ENCODE measurements at regions not wholly inside any gene's neighbourhood (a gene's known extent, or its start where the extent isn't known, plus 50 kb on each side); places are given as distances from the start of the nearest gene placed in this dataset.
"Not testable (repeated sequence)": the region's sequence is repeated elsewhere in the genome, so short reads cannot be mapped to it uniquely, and the experiment has no call there.

DNA sequence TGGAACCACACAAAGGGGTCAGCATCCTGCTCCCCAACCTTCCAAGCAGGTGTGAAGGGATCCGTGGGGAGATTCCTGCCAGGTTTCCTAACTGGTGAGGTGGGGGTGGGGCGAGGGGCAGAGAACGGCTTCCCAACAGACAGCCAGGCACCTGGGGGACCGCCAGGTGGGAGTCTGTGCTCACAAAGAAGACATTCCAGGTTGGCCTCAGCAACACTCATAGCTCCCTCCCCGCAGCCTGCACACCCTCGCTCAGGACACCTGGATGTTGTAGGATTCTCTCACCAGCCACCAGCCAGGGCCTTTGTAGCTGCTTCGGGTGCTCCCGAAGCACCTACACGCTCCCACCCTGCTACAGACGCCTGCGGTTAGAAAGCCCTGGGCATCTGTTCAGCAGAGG is 184.8 kb upstream of the FAM240B start:
- H3K27ac Mint-ChIP-seq (ENCODE audit: low read depth, unreplicated experiment); POLR2A ChIA-PET; intact Hi-C loops (cut with micrococcal nuclease); H3K27me3 Mint-ChIP-seq (ENCODE audit: insufficient read depth, unreplicated experiment); H3K4me3 Mint-ChIP-seq (ENCODE audit: unreplicated experiment); H3K4me1 Mint-ChIP-seq (ENCODE audit: insufficient read depth, unreplicated experiment); H3K36me3 Mint-ChIP-seq (ENCODE audit: insufficient read depth, unreplicated experiment); CTCF ChIA-PET; DNase-seq (ENCODE audit: unreplicated experiment); H3K9me3 Mint-ChIP-seq (ENCODE audit: unreplicated experiment); BruUV-seq (replicated peaks): not testable (repeated sequence)

DNA sequence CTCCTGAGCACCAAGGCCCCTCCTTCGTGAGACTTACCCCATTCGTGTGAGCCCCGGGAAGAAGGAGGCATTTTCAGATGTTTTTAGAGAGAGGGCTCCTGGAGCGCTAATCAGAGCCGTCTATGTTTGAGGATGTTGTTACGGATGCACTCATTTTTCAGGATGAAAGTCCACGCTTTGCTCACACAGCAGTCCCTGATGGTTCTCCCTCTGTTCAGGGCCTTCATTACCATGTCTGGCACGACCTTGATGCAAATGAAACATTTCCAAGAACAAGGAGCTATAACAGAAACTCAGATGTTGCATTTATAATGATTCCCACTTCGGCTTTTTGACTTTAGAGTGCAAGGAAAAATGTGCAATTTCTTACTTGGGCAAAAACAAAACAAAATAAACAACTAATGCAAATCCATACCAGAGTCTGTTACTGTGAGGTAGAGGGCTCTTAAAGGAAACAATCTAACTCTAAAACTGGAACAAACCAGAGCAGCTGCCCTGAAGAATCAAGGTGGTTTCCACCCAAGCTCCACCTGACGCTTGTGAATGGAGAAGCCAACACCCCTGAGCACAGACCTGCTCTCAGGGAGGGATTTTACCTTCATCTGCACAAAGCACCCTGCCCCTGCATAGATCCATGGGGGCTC is 181.7 kb upstream of the FAM240B start:
- H3K4me3 Mint-ChIP-seq (ENCODE audit: unreplicated experiment); intact Hi-C loops (cut with micrococcal nuclease); H3K27me3 Mint-ChIP-seq (ENCODE audit: insufficient read depth, unreplicated experiment); CTCF ChIA-PET; DNase-seq (ENCODE audit: unreplicated experiment); POLR2A ChIA-PET; H3K36me3 Mint-ChIP-seq (ENCODE audit: insufficient read depth, unreplicated experiment); H3K9me3 Mint-ChIP-seq (ENCODE audit: unreplicated experiment); H3K4me1 Mint-ChIP-seq (ENCODE audit: insufficient read depth, unreplicated experiment); BruUV-seq (replicated peaks); H3K27ac Mint-ChIP-seq (ENCODE audit: low read depth, unreplicated experiment): not testable (repeated sequence)

DNA sequence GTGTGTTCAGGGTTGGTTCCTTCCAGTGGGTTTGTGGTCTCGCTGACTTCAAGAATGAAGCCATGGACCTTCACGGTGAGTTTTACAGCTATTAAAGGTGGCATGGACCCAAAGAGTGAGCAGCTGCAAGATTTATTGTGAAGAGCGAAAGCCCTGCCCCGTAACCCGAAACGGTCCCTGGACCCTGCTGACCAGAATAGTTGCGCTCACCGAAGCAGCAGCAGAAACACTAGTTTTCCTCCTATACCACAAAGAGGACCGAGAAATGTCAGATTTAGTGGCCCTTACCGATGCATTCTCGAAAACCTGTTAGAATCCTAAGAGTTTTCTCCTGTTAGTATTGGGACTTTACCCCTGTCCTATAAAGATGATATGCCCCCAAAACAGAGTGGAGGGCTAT is 176.5 kb upstream of the FAM240B start:
- DNase-seq (ENCODE audit: unreplicated experiment); H3K27ac Mint-ChIP-seq (ENCODE audit: low read depth, unreplicated experiment); POLR2A ChIA-PET; CTCF ChIA-PET; H3K9me3 Mint-ChIP-seq (ENCODE audit: unreplicated experiment); BruUV-seq (replicated peaks); intact Hi-C loops (cut with micrococcal nuclease); H3K4me1 Mint-ChIP-seq (ENCODE audit: insufficient read depth, unreplicated experiment); H3K4me3 Mint-ChIP-seq (ENCODE audit: unreplicated experiment); H3K36me3 Mint-ChIP-seq (ENCODE audit: insufficient read depth, unreplicated experiment); H3K27me3 Mint-ChIP-seq (ENCODE audit: insufficient read depth, unreplicated experiment): not testable (repeated sequence)

DNA sequence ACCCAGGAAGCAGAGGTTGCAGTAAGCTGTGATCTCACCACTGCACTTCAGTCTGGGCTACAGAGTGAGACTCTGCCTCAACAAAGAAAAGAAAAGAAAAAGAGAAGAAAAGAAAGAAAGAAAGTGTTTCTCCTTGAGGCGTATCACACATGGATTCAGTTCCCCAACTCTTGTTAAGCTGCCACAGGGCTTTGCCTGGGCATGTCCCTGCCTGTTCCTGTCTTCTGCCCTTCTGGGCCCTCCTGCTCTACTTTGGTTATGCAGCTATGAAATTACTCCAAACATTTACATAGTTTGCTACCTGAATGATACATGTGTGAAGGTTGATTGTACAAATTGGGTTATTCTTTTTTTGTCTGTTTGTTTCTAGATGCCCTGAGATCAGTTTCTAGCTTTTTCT is 175.3 kb upstream of the FAM240B start:
- not testable (repeated sequence) for H3K4me1 Mint-ChIP-seq (ENCODE audit: insufficient read depth, unreplicated experiment)

DNA sequence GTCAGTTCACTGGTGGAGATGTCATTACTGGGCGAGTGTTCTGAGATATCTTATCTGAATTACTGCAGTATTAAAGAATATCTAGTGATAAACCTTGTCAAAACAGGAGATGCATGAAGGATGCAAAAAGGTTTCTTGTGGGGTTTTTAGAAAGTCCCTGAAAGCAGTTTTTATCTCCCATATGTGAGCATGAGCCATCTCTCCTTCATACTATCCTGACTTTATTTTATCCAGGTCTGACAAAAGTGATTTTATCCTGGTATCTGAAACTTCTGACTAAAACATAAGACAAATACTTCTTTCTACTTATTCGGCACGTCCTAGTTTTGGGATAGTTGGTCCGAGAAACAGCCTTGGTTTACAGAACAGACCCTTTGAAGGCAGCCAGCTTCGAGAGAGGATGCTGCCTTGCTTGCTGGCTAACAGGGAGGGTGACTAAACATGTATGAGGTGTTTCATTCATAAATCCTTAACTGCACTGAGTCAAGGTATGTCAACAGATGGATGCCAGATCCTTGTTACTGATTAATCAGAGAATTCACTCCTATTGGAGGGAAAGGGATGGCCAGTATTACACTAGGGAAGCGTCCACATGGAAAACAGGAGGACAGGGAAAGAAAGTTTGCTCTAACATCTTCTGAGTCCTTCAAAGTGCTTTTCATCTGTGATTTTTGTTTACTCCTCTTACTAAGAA is 172.8 kb upstream of the FAM240B start:
- H3K27ac Mint-ChIP-seq (ENCODE audit: low read depth, unreplicated experiment); H3K4me1 Mint-ChIP-seq (ENCODE audit: insufficient read depth, unreplicated experiment); DNase-seq (ENCODE audit: unreplicated experiment); H3K36me3 Mint-ChIP-seq (ENCODE audit: insufficient read depth, unreplicated experiment); BruUV-seq (replicated peaks); H3K9me3 Mint-ChIP-seq (ENCODE audit: unreplicated experiment); intact Hi-C loops (cut with micrococcal nuclease); H3K27me3 Mint-ChIP-seq (ENCODE audit: insufficient read depth, unreplicated experiment); POLR2A ChIA-PET; H3K4me3 Mint-ChIP-seq (ENCODE audit: unreplicated experiment); CTCF ChIA-PET: not testable (repeated sequence)

More for the DNA sequence above, 175.3 kb upstream of the FAM240B start:
- H3K9me3 Mint-ChIP-seq (ENCODE audit: unreplicated experiment); CTCF ChIA-PET; H3K27ac Mint-ChIP-seq (ENCODE audit: low read depth, unreplicated experiment); H3K4me3 Mint-ChIP-seq (ENCODE audit: unreplicated experiment); H3K36me3 Mint-ChIP-seq (ENCODE audit: insufficient read depth, unreplicated experiment); intact Hi-C loops (cut with micrococcal nuclease); POLR2A ChIA-PET; H3K27me3 Mint-ChIP-seq (ENCODE audit: insufficient read depth, unreplicated experiment); DNase-seq (ENCODE audit: unreplicated experiment): not testable (repeated sequence)
- TSS peak; percentile 62 for BruUV-seq (replicated peaks)

DNA sequence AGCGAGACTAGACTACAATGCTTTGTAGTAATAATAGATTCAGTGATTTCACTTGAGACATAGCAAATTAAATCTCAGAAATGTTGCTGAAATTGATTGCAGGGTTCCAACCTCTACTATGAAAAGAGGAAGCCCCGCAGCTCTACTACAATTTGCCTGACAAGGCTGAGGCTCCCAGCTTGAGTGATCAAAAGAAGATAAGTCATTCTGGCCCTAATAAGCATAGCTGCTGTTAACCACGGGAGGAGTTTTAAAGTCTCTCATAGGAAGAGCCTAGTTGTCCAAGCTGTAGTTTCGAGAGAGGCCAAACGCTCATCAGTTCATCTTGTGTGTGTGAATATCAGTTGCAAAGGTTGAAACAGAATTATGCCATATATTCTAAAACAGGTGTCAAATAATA is 166.1 kb upstream of the FAM240B start:
- CTCF ChIA-PET; H3K4me1 Mint-ChIP-seq (ENCODE audit: insufficient read depth, unreplicated experiment); BruUV-seq (replicated peaks); H3K4me3 Mint-ChIP-seq (ENCODE audit: unreplicated experiment); POLR2A ChIA-PET; intact Hi-C loops (cut with micrococcal nuclease); H3K27me3 Mint-ChIP-seq (ENCODE audit: insufficient read depth, unreplicated experiment); H3K27ac Mint-ChIP-seq (ENCODE audit: low read depth, unreplicated experiment); H3K36me3 Mint-ChIP-seq (ENCODE audit: insufficient read depth, unreplicated experiment); DNase-seq (ENCODE audit: unreplicated experiment); H3K9me3 Mint-ChIP-seq (ENCODE audit: unreplicated experiment): not testable (repeated sequence)

DNA sequence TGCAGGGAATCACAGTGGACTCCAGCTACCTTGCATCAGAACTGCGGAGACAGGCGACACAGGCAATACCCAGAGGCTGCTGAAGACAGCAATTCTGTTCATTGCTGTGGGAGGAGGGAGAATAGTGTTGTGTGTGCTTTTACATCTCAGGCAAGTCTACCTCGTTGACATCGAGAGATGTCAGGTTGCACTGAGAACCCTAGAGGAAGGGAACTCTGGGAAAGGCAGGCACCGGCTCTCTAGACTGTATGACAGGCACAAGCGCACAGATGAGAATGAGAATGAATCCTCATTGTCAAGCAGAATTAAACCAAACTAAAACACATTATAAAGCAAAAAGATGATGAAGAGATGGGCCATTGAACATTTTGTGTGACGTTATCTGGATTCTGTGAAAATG is 155.7 kb upstream of the FAM240B start:
- H3K4me3 Mint-ChIP-seq (ENCODE audit: unreplicated experiment); H3K9me3 Mint-ChIP-seq (ENCODE audit: unreplicated experiment); intact Hi-C loops (cut with micrococcal nuclease); CTCF ChIA-PET; POLR2A ChIA-PET; BruUV-seq (replicated peaks); H3K4me1 Mint-ChIP-seq (ENCODE audit: insufficient read depth, unreplicated experiment); H3K27me3 Mint-ChIP-seq (ENCODE audit: insufficient read depth, unreplicated experiment); H3K36me3 Mint-ChIP-seq (ENCODE audit: insufficient read depth, unreplicated experiment); DNase-seq (ENCODE audit: unreplicated experiment); H3K27ac Mint-ChIP-seq (ENCODE audit: low read depth, unreplicated experiment): not testable (repeated sequence)

DNA sequence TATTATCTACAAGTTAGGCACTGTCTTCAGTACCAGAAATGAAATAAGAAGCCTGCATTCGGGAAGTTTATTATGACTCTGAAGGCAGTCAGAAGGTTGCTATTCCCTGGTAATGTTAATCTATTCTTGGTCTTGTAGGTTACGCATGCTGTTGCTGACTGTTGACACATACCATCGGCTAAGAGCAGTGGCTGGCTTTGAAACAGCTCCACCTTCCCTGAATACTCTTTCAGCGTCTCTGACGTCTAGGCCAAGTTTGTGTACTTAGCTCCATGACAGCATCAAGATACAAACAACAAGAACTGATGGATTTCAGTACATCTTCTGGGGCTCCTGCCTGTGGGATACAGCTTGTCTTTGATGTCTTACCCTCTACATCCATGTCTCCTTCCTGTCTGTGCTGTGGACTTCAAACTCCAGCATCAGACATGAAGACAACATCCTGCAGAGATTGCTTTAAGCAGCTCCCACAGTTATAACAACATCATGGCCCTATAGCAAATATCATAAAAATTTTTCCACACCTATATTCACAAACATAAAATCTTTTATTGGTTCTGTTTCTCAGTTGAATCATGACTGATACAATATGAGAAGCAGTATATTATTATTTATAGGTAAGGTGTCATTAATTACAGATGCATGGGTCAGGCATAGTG is 151.5 kb upstream of the FAM240B start:
- H3K27me3 Mint-ChIP-seq (ENCODE audit: insufficient read depth, unreplicated experiment); H3K9me3 Mint-ChIP-seq (ENCODE audit: unreplicated experiment); BruUV-seq (replicated peaks); DNase-seq (ENCODE audit: unreplicated experiment); H3K27ac Mint-ChIP-seq (ENCODE audit: low read depth, unreplicated experiment); CTCF ChIA-PET; H3K36me3 Mint-ChIP-seq (ENCODE audit: insufficient read depth, unreplicated experiment); H3K4me3 Mint-ChIP-seq (ENCODE audit: unreplicated experiment); intact Hi-C loops (cut with micrococcal nuclease); H3K4me1 Mint-ChIP-seq (ENCODE audit: insufficient read depth, unreplicated experiment); POLR2A ChIA-PET: not testable (repeated sequence)

DNA sequence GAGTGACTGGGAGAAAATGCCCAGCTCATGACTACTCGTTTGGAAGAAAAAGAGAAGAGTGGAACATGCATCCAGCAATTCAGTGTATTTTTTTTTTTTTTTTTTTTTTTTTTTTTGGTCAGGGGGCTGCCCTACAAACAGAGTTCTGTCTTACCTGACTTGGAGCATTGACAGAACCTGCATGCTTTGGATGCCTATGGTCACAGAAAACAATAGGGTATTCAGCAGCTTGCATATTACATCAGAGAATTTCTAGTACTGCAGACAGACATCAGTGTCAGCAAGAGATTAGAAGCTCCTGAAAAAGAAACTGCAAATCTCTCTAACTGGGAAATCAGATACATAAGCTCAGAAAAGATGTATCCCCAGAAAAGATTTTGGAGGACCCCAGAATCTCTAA is 139.9 kb upstream of the FAM240B start:
- H3K36me3 Mint-ChIP-seq (ENCODE audit: insufficient read depth, unreplicated experiment); BruUV-seq (replicated peaks); H3K4me3 Mint-ChIP-seq (ENCODE audit: unreplicated experiment); POLR2A ChIA-PET; intact Hi-C loops (cut with micrococcal nuclease); H3K9me3 Mint-ChIP-seq (ENCODE audit: unreplicated experiment); DNase-seq (ENCODE audit: unreplicated experiment); H3K27ac Mint-ChIP-seq (ENCODE audit: low read depth, unreplicated experiment); CTCF ChIA-PET; H3K4me1 Mint-ChIP-seq (ENCODE audit: insufficient read depth, unreplicated experiment); H3K27me3 Mint-ChIP-seq (ENCODE audit: insufficient read depth, unreplicated experiment): not testable (repeated sequence)
